B cell (primary cell): ENCODE measurements at regions not wholly inside any gene's neighbourhood (a gene's known extent, or its start where the extent isn't known, plus 50 kb on each side); places are given as distances from the start of the nearest gene placed in this dataset.

ENCODE experiments used
- ATAC-seq: fragments of 200-7000 bp; cut with Tn5 transposase; one replicate; pipeline ENCODE4 v1.10.0; 2021; ENCODE audit warnings: low read depth, mild to moderate bottlenecking, moderate number of reproducible peaks, moderate library complexity
- CTCF ChIA-PET: fragments of 350-600 bp; sonication (Branson Sonifier 250); formaldehyde crosslinking; loops from one replicate; lab custom pipeline; 2021; ENCODE audit warnings: antibody characterized with exemption, inconsistent platforms; lab: Charles Lee
- POLR2A ChIA-PET: fragments of 350-600 bp; sonication (Branson Sonifier 250); formaldehyde crosslinking; loops from one replicate; lab custom pipeline; 2021; ENCODE audit warnings: antibody characterized with exemption; lab: Charles Lee
- DNase-seq: peaks from one replicate; pipeline ENCODE4 v3.0.0; 2013
- H2AFZ ChIP-seq: 2 replicates; pipeline ENCODE4 v1.6.1; 2012; ENCODE audit warnings: mild to moderate bottlenecking, low read depth, low read length; ENCODE audit not compliant: insufficient read depth, poor library complexity, severe bottlenecking
- H3K27ac ChIP-seq, 2 donors: 1 replicate in 1 of 2; 2 replicates in 1 of 2; pipeline ENCODE4 v1.5.1; 2012 to 2013; ENCODE audit warnings: low read length in 2 of 2, mild to moderate bottlenecking in 2 of 2, moderate library complexity in 1 of 2
- H3K27me3 ChIP-seq, 4 experiments: fragments of 200-600 bp in 1 of 4; sonication (generic) in 1 of 4; replicated peaks in 1 of 4; 1 replicate in 2 of 4; 2 replicates in 2 of 4; pipeline versions ENCODE4 v1.6.1 to v1.7.0; 2013 to 2016; ENCODE audit warnings: low read length in 3 of 4, mild to moderate bottlenecking in 2 of 4, mixed read lengths in 1 of 4, moderate library complexity in 1 of 4; ENCODE audit not compliant: insufficient read depth in 4 of 4, control insufficient read depth in 3 of 4; ENCODE audit errors: control extremely low read depth in 1 of 4
- H3K36me3 ChIP-seq, 2 experiments: replicated peaks in 1 of 2; 1 replicate in 1 of 2; 2 replicates in 1 of 2; pipeline versions ENCODE4 v1.6.1 to v1.7.1; 2013; ENCODE audit warnings: low read length in 1 of 2; ENCODE audit not compliant: insufficient read depth in 2 of 2, control insufficient read depth in 1 of 2; ENCODE audit errors: control extremely low read depth in 1 of 2, extremely low read depth in 1 of 2
- H3K4me1 ChIP-seq, 2 donors: fragments of 200-600 bp in 1 of 2; sonication (generic) in 1 of 2; 1 replicate in 1 of 2; 2 replicates in 1 of 2; pipeline versions ENCODE4 v1.5.1 to v1.6.1; 2013 to 2017; ENCODE audit warnings: low read length in 2 of 2; ENCODE audit not compliant: control insufficient read depth in 2 of 2, insufficient read depth in 2 of 2
- H3K4me2 ChIP-seq: replicated peaks from 2 replicates; pipeline ENCODE3; 2012; ENCODE audit warnings: mild to moderate bottlenecking, low read depth, low read length; ENCODE audit not compliant: poor library complexity, severe bottlenecking
- H3K4me3 ChIP-seq, 5 experiments: fragments of 200-600 bp in 1 of 5; sonication (generic) in 1 of 5; 1 replicate in 3 of 5; 2 replicates in 2 of 5; pipeline versions ENCODE4 v1.5.1 to v1.7.0; 2011 to 2016; ENCODE audit warnings: low read length in 4 of 5, mild to moderate bottlenecking in 4 of 5, low read depth in 2 of 5, control low read depth in 1 of 5, moderate library complexity in 1 of 5; ENCODE audit not compliant: insufficient read depth in 1 of 5; ENCODE audit errors: control extremely low read depth in 1 of 5, extremely low read depth in 1 of 5
- H3K79me2 ChIP-seq: fragments of 200-600 bp; sonication (generic); one replicate; pipeline ENCODE4 v1.6.0; 2016; ENCODE audit warnings: low read length; ENCODE audit not compliant: control insufficient read depth, insufficient read depth
- H3K9ac ChIP-seq: fragments of 200-600 bp; sonication (generic); 2 replicates; pipeline ENCODE4 v1.6.1; 2017; ENCODE audit warnings: mild to moderate bottlenecking, low read length, moderate library complexity
- H3K9me3 ChIP-seq, 3 donors: one replicate each; pipeline versions ENCODE4 v1.6.1 to v1.7.1; 2013; ENCODE audit warnings: low read length in 2 of 3; ENCODE audit not compliant: control insufficient read depth in 2 of 3, insufficient read depth in 1 of 3; ENCODE audit errors: control extremely low read depth in 1 of 3
- H4K20me1 ChIP-seq: 2 replicates; pipeline ENCODE4 v1.6.0; 2012; ENCODE audit warnings: mild to moderate bottlenecking, low read length; ENCODE audit not compliant: insufficient read depth, control insufficient read depth, poor library complexity, severe bottlenecking
- H3K27ac Mint-ChIP-seq: one replicate; pipeline ENCODE4 v1.8.0; 2021; ENCODE audit warnings: mixed read lengths
- H3K27me3 Mint-ChIP-seq: one replicate; pipeline ENCODE4 v1.8.0; 2021; ENCODE audit warnings: mixed read lengths
- H3K4me1 Mint-ChIP-seq: one replicate; pipeline ENCODE4 v1.8.0; 2021; ENCODE audit warnings: mixed read lengths
- H3K4me3 Mint-ChIP-seq: one replicate; pipeline ENCODE4 v1.8.0; 2021; ENCODE audit warnings: mixed read lengths
- H3K9me3 Mint-ChIP-seq: one replicate; pipeline ENCODE4 v1.8.0; 2022; ENCODE audit warnings: mixed read lengths; ENCODE audit not compliant: insufficient read depth
- EZH2 ChIP-seq: IDR thresholded peaks from 2 replicates; pipeline ENCODE4 v1.6.1; 2012; ENCODE audit warnings: borderline replicate concordance, low read depth, mild to moderate bottlenecking, moderate library complexity, low read length; ENCODE audit not compliant: insufficient read depth, poor library complexity, severe bottlenecking
- WGBS: methylation state at CpG from one replicate; pipeline ENCODE4 v1.1.5; 2013; ENCODE audit warnings: missing lambda C conversion rate; ENCODE audit not compliant: insufficient coverage; 5-methylcytosine and 5-hydroxymethylcytosine counted together
- intact Hi-C: fragments of 100-400 bp; cut with micrococcal nuclease; formaldehyde crosslinking; loops from one replicate; pipeline ENCODE4 v1.10.0; 2022
- TF ChIP-seq, protein P1 (sequence below): fragments of 200-600 bp; IDR thresholded peaks from one replicate; pipeline ENCODE4 v1.8.0; 2022; ENCODE audit warnings: antibody characterized with exemption, mild to moderate bottlenecking

DNA sequence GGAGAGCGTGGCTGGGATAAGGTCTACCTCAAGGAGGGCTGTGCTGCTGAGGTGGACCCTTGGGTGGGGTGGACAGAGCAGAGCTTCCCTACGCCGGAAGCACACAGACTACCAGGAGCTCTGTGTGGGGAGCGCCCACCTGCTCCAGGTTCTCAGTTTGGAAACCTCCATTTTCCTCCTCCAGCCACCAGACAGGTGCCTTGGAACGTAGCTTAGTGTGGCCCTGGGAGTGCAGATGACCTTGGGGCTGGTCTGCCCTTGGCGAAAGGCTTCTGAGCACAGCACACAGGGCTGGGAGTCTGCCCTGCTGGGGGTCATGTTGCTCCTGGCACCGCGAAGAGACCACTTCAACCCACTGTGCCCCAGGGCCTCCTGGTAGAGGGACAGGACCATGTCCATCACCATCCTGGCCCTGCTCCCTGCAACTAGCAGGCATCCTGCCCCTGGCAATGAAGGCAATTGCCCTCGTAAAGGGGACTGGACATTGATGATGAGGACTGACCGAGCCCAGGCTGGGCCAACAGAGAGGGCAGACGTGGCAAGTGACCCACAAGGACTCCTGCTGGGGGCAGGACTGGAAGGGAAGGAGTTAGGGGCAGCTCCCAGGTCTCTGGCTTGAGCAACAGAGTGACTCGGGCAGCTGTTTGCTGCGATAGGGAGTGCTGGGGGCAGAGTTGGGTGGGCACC lies 214.7 kb downstream of the CYP26B1 start:
- Histone ChIP-seq H3K4me1 (no peaks in the 10 kb centered on the region), H3K36me3 (no peaks in the 10 kb centered on the region), H3K27ac (no peak overlapping the region), H3K27me3 (no peaks in the 10 kb centered on the region), H3K4me2 (no peak overlapping the region), H3K4me3 (no peak overlapping the region), H4K20me1 (no peaks in the 10 kb centered on the region), H3K9ac (no peak overlapping the region), H3K9me3 (no peaks in the 10 kb centered on the region), H2AFZ (no peak overlapping the region), H3K79me2 (no peaks in the 10 kb centered on the region)
- Mint-ChIP-seq H3K4me1 (no peaks in the 10 kb centered on the region), H3K9me3 (no peaks in the 10 kb centered on the region), H3K4me3 (no peak overlapping the region), H3K27ac (no peak overlapping the region), H3K27me3 (no peaks in the 10 kb centered on the region)
- TF ChIP-seq EZH2: no peak
- TF ChIP-seq, protein P1, sequence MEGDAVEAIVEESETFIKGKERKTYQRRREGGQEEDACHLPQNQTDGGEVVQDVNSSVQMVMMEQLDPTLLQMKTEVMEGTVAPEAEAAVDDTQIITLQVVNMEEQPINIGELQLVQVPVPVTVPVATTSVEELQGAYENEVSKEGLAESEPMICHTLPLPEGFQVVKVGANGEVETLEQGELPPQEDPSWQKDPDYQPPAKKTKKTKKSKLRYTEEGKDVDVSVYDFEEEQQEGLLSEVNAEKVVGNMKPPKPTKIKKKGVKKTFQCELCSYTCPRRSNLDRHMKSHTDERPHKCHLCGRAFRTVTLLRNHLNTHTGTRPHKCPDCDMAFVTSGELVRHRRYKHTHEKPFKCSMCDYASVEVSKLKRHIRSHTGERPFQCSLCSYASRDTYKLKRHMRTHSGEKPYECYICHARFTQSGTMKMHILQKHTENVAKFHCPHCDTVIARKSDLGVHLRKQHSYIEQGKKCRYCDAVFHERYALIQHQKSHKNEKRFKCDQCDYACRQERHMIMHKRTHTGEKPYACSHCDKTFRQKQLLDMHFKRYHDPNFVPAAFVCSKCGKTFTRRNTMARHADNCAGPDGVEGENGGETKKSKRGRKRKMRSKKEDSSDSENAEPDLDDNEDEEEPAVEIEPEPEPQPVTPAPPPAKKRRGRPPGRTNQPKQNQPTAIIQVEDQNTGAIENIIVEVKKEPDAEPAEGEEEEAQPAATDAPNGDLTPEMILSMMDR: no peak
- ChIA-PET CTCF (interaction anchor here (1.2 to 3.9 kb wide), 2 partner anchors 9 to 647 kb away, joined by 3 to 13 read pairs; no protein-coding TSS in a partner anchor), POLR2A (no interaction called here)
- ATAC-seq: no peak
- WGBS: 73% methylated on average over 9 of the region's 13 CpGs
- DNase-seq: no peak
- intact Hi-C loops: no loop called here

DNA sequence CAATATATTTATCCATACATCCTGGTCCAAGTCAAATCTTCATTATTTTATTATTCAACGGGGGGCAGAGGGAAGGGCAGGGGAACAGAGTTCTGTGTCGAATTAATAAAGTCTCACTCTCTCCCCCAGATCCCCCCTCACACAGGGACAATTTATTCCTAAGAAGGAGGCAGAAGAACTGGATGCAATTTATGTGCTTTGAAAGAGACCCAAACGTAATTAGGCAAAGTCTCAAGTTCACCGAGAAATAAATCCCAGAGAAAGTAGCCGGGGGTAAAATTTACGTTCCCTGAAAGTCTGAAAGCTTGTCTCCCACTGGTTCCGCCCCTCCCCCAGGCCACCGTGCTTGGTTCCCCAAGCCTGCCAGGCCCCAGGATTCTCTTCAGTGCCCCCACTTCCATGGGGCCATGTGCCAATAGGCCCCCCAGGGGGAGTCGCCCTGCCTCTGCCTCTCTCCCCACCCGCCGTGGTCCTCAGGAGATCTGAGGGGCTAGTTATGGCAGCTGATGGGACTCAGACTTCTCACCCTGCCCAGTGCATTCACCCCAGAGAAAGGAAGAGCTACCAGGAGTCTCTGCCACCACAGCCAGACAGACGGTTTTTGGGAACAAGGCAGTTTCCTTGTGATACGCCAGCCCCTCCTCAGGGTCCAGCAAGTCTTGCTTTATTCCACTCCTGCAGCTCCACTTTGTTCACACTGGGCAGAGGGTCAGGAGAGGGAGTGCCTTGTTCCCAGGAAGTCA lies 215.5 kb downstream of the CYP26B1 start:
- H3K4me1 Mint-ChIP-seq: no peaks in the 10 kb centered on the region
- Histone ChIP-seq H3K4me1 (no peaks in the 10 kb centered on the region), H3K27me3 (no peaks in the 10 kb centered on the region), H2AFZ (no peak overlapping the region), H3K36me3 (no peaks in the 10 kb centered on the region), H3K9me3 (no peaks in the 10 kb centered on the region), H3K9ac (no peak overlapping the region), H3K27ac (no peak overlapping the region), H4K20me1 (no peaks in the 10 kb centered on the region), H3K4me2 (no peak overlapping the region), H3K4me3 (no peak overlapping the region), H3K79me2 (no peaks in the 10 kb centered on the region)
- DNase-seq (no peak), ATAC-seq (no peak)
- no peak overlapping the region for H3K27ac Mint-ChIP-seq
- intact Hi-C loops: no loop called here
- no peaks in the 10 kb centered on the region for H3K9me3 Mint-ChIP-seq
- no peak for TF ChIP-seq EZH2
- TF ChIP-seq, protein P1: no peak
- H3K4me3 Mint-ChIP-seq: no peak overlapping the region
- ChIA-PET CTCF (interaction anchor here (1.2 to 3.9 kb wide), 2 partner anchors 8 to 648 kb away, joined by 3 to 13 read pairs; no protein-coding TSS in a partner anchor), POLR2A (no interaction called here)
- H3K27me3 Mint-ChIP-seq: no peaks in the 10 kb centered on the region
- WGBS: 95% methylated on average over 9 of the region's 13 CpGs
